Stimulated activated CD4-positive, alpha-beta T cell treated with anti-CD3 and anti-CD28 coated beads, Interleukin-4, amount 100 ng/mL, for 4 hours (primary cell): ENCODE measurements at regions not wholly inside any gene's neighbourhood (a gene's known extent, or its start where the extent isn't known, plus 50 kb on each side); places are given as distances from the start of the nearest gene placed in this dataset.

Experiments used
- DNase-seq, 2 experiments: peaks; one replicate each; pipeline ENCODE4 v3.0.0-alpha.2; 2020

GRCh38 chr4:188197566-188197965, 58.3 kb downstream of the TRIML1 start:
- no peak for DNase-seq

GRCh38 chr4:188198982-188199792, 59.9 kb downstream of the TRIML1 start:
- DNase-seq = no peak

DNA sequence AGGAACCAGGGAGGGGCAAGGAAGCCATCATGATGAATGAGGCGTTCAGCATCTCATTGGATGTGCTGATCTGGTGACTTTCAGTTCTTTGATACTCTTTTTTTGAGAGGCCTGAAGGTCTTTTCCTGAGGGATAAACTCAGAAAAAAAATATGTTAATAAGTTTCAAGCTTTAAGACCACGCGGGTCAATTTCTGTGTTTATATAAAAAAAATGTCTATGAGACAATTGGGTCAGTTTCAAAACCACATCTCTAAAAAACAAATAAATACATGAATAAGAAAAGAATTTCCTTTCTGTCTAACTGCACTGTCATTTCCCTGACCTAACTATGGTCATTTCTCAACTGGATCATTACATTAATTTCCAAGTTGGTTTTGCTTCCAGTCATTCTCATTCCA, 62.6 kb downstream of the TRIML1 start:
- DNase-seq = no peak

GRCh38 chr4:188206783-188207182, 67.5 kb downstream of the TRIML1 start:
- no peak for DNase-seq

DNA sequence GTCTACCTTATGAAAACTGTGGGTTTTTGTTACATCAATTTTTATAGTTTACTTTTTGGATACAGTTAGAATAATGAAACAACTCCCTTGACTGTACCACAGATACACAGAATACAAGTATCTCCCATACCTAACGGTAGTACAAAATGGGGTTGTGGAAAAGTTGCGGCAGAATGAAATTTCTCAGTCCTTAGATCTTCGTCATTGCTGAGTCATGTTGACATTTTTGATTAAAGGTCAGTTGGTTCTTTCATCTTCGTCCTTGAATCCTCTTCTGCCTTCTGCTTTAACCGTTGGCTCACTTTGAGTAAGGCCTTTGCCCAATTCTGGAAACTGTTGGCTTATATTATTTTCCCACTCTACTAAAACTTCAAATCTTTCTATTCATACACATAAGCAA, 75.6 kb downstream of the TRIML1 start:
- DNase-seq = no peak

GRCh38 chr4:188218392-188218791, 79.2 kb downstream of the TRIML1 start:
- DNase-seq = no peak

GRCh38 chr4:188220006-188220405, 80.8 kb downstream of the TRIML1 start:
- no peak for DNase-seq

GRCh38 chr4:188221090-188221489, 81.8 kb downstream of the TRIML1 start:
- no peak for DNase-seq

DNA sequence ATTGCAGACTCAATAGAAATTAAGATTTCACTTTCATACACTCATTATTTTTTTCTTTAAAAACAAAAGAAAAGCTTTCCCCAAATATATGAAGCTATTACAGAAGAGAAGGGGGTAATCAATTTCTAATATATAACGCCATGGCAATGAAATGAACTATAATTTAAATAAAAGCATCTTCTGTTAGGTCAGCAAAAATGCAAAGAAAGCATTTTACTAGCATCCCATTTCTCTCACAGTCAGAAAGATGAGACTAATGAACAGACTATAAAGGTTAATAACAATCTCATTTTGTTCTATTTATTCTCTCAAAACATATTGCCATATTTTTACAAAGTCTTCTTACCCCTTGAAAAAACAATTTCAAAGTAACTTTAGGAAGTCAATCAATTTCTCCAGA, 89.0 kb downstream of the TRIML1 start:
- DNase-seq = no peak

DNA sequence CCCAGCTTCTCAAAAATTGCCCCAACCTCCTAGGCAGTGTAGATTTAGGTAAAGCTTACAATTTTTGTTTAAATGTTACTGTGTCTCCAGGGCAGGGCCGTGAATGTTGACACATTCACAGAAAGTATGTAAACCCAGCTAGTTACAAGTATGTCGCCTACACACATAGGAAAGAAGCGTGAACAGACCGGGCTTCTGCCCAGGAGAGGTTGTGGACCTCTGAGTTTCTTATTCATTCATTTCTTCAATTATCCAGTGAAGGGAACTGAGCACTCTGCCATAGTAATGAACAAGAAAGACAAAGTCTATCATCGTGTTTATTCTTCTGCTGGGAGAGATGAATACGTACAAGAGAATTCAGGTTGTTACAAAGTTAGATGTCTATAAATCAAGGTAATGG, 93.2 kb downstream of the TRIML1 start:
- no peak for DNase-seq

GRCh38 chr4:188242041-188242440, 102.8 kb downstream of the TRIML1 start:
- no peak for DNase-seq

DNA sequence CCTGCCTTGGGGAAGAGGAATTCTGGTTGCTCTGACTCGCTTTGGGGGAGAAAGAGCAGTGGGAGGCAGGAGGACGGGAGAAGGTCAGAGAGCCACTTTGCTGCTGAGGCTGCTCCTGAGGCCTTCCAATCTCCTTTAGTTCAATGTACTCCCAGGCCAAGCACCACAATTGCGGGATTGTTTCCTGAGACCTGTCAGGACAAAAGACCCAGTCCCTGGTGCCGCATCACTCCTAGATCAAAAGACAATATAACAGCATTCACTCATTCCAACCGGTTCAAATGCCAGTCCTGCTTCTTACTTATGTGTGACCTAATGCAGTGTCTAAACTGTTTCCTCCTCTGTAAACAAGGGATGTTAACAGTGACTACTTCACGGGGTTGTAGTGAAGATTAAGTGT, 106.4 kb downstream of the TRIML1 start:
- DNase-seq = no peak

- no peak for DNase-seq
These were observed 107.2 kb downstream of the TRIML1 start for GRCh38 chr4:188246488-188246887.

DNA sequence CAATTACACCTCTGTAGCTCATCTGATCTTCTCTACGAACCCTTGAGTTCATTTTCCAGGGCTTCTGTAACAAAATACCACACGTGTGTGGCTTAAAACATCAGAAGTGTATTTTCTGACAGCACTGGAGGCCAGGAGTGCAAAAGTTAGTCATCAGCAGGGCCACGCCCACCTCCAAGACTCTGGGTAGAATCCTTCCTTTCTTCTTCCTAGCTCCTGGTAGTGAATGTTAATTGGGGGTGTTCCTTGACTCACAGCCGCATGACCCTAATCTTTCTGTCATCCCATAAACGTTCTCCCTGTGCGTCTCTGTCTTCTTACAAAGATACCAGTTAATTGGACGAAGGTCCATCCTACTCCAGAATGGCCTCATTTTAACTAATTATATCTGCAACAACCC, 115.0 kb downstream of the TRIML1 start:
- no peak for DNase-seq

GRCh38 chr4:188262464-188262863, 123.2 kb downstream of the TRIML1 start:
- DNase-seq = no peak

GRCh38 chr4:188263321-188263720, 124.1 kb downstream of the TRIML1 start:
- DNase-seq = no peak

DNA sequence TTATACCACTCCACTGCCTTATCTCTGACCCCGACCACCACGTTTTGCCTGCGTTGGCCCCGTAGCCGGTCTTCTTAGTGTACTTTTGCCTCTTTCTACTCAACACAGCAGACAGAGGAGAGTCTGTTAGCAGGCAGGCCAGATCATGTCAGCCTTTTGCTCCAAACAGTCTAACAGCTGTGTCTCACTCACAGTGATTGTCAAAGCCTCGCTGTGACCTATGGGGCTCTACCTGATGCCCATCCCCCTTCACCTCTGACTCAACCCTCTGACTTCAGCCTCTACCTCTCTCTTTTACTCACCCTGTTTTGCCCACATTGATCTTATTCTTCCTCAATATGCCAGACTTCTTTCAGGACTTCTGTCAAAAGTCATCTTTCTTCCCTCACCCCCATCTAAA, 127.1 kb downstream of the TRIML1 start:
- no peak for DNase-seq

DNA sequence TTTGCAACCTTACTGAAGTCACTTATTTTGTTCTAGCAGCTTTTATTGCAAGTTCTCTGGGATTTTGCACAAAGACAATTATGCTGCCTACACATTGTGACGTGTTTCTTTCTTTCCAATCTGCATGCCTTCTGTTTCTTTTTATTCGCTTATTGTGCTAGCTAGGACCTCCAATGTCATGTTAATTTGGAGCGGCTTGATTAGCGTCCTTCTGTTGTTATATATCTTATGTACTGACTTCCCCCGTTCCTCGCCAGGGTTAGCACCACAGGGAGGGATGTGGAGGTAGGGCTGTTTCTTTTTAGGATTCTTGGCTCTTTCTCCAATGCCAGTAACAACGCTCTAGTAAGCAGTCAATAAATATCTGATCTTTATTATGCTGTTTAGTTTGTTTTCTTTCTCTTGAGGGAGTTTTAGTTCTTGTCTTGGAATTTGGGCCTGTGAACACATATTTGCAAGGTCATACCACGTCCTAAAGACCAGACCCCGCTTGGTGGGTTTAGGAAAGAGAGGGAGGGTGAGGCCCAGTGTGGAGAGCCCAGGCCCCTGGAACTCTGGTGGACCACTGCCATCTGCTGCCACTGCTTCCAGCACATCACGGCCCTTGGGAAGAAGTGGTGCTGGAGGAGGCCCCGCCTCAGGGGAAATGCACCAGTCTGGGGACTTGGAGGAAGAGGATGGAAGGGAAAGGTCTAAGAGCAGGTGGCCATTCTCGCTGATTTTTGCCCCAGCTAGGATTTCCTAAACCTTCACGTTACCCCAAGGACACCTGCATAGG, 129.1 kb downstream of the TRIML1 start:
- DNase-seq = no peak

GRCh38 chr4:188270273-188271069, 131.2 kb downstream of the TRIML1 start:
- DNase-seq = no peak

GRCh38 chr4:188275686-188276085, 136.4 kb downstream of the TRIML1 start:
- DNase-seq = no peak

DNA sequence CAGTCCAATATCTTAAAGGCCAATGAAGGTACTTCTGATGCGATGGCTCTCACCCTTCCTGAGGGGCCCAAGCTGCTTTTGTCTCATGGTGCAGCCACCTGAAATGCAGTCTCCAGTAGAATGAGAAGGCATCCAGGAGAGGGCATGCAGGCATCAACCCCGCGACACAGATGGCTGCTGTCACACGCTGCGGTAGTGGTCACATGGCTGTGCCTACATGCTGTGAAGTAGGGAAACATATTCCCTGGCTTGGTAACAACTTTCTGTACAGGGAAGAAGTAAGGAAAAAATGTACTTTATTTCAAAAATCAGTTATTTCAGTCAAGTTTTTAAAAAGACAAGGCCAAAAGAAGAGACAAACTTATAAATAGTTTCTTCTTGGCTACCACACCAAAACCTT, 139.9 kb downstream of the TRIML1 start:
- DNase-seq = no peak

DNA sequence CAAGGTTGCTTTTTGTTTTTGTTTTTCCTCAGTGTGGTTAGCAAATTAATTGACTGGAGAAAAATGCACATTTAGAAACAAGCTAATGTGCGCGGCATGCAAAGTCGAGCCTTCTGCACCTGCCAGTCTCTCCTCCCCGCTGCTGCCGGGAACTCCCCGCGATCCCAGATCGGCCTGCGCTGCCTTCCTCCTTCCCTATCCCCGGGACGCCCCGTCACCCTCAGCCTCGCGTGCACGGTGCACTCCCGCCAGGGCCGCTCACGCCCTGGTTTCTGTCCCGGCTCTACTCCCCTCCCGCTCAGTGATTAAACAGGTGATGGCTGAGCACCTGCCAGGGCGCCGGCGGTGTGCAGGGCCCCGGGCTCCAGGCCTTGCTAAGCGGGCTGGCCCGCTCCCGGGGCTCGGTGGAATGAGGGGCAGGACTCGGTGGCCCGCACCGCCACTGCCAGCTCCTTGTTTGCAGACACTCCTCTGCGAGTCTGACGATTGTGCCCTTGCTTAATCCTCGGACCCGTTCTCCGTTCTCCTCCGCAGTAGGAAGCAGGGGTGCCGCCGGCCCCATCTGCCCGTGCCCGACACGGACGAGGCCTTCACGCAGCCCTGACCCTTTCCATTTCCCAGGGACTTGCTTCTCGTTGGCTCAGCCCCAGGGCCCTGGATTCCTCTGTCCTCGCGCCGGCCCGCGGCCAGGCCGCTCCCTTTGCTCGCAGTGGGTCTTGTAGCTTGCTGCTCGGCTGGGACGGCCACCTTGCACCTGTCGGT, 143.4 kb downstream of the TRIML1 start:
- DNase-seq = no peak
